ENCODE measurements at regions not wholly inside any gene's neighbourhood (a gene's known extent, or its start where the extent isn't known, plus 50 kb on each side); places are given as distances from the start of the nearest gene placed in this dataset.

- TF ChIP-seq EP300 (IDR thresholded peaks at IDR 0.05; ENCODE audit: borderline replicate concordance in 1 of 2, low read depth in 2 of 2, low read length in 2 of 2) (no peak), HDAC6 (IDR thresholded peaks at IDR 0.05; ENCODE audit: low read depth, low read length) (no peak)
Observed at GRCh38 chr9:78630966-78631365, 334.0 kb downstream of the PSAT1 start (continued).
